Natural killer cell (primary cell): ENCODE measurements at regions not wholly inside any gene's neighbourhood (a gene's known extent, or its start where the extent isn't known, plus 50 kb on each side); places are given as distances from the start of the nearest gene placed in this dataset.

Source experiments
- ATAC-seq, 3 donors: fragments of 150-1000 bp in 2 of 3; fragments of 200-7000 bp in 1 of 3; cut with Tn5 transposase; 1 replicate in 1 of 3; 2 replicates in 2 of 3; pipeline ENCODE4 v1.10.0; 2021; ENCODE audit warnings: mild to moderate bottlenecking in 2 of 3, moderate library complexity in 2 of 3
- DNase-seq, 2 donors: peaks; one replicate each; pipeline versions ENCODE4 v3.0.0 to v3.0.0-alpha.2; 2013 to 2021; ENCODE audit warnings: mixed read lengths in 1 of 2
- H3K27ac ChIP-seq: one replicate; pipeline ENCODE4 v1.5.1; 2013; ENCODE audit warnings: mild to moderate bottlenecking, low read length
- H3K27me3 ChIP-seq: one replicate; pipeline ENCODE4 v1.6.1; 2013; ENCODE audit warnings: low read length; ENCODE audit not compliant: control insufficient read depth, insufficient read depth
- H3K36me3 ChIP-seq: one replicate; pipeline ENCODE4 v1.6.1; 2013; ENCODE audit warnings: low read length; ENCODE audit not compliant: control insufficient read depth, insufficient read depth
- H3K4me1 ChIP-seq: one replicate; pipeline ENCODE4 v1.6.1; 2013; ENCODE audit warnings: low read length; ENCODE audit not compliant: control insufficient read depth, insufficient read depth
- H3K4me3 ChIP-seq: one replicate; pipeline ENCODE4 v1.5.1; 2013; ENCODE audit warnings: low read length
- H3K9me3 ChIP-seq: one replicate; pipeline ENCODE4 v1.6.1; 2013; ENCODE audit warnings: low read length; ENCODE audit not compliant: control insufficient read depth, insufficient read depth
- H3K27ac Mint-ChIP-seq, 2 donors: one replicate each; pipeline ENCODE4 v1.8.0; 2022; ENCODE audit warnings: mild to moderate bottlenecking in 2 of 2, mixed read lengths in 2 of 2, moderate library complexity in 1 of 2
- H3K27me3 Mint-ChIP-seq, 2 donors: one replicate each; pipeline ENCODE4 v1.8.0; 2022; ENCODE audit warnings: low read depth in 2 of 2, mixed read lengths in 2 of 2
- H3K36me3 Mint-ChIP-seq: one replicate; pipeline ENCODE4 v1.8.0; 2022; ENCODE audit warnings: mixed read lengths
- H3K4me1 Mint-ChIP-seq, 2 donors: one replicate each; pipeline ENCODE4 v1.8.0; 2022; ENCODE audit warnings: mixed read lengths in 2 of 2
- H3K4me3 Mint-ChIP-seq: one replicate; pipeline ENCODE4 v1.8.0; 2022; ENCODE audit warnings: mild to moderate bottlenecking, moderate library complexity, mixed read lengths
- H3K9me3 Mint-ChIP-seq, 2 donors: one replicate each; pipeline ENCODE4 v1.8.0; 2022; ENCODE audit warnings: mixed read lengths in 2 of 2
- WGBS: methylation state at CpG from one replicate; pipeline ENCODE4 v1.1.7; 2013; ENCODE audit warnings: missing lambda C conversion rate; ENCODE audit not compliant: insufficient coverage; 5-methylcytosine and 5-hydroxymethylcytosine counted together
- intact Hi-C: fragments of 100-400 bp; cut with micrococcal nuclease; formaldehyde crosslinking; loops from one replicate; pipeline ENCODE4 v1.14.2; 2022
- TF ChIP-seq, protein P1 (sequence below): fragments of 200-600 bp; IDR thresholded peaks from one replicate; pipeline ENCODE4 v1.8.0; 2022; ENCODE audit warnings: antibody characterized with exemption

DNA sequence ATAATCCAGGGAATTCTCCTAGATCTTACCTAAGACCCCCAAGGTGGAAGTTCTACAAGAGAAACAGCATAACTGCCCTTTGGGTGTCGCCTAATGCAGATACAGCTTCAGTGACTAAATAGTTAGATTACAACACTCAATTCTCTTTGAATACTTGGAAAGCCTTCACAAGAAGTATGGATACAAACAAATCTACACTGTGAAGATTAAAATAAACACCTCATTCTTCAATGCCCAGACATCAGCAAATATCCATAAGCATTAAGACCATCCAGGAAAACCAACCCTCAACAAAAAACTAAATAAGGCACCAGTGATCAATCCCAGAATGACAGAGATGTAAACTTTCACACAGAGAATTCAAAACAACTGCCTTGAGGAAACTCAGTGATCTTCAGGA, 963.2 kb downstream of the PLOD2 start:
- no peaks in the 10 kb centered on the region for H3K36me3 ChIP-seq
- H3K4me1 ChIP-seq: no peaks in the 10 kb centered on the region
- DNase-seq (no peak), ATAC-seq (no peak)
- intact Hi-C loops: no loop called here
- peaks cover 6% of the 10 kb centered on the region for H3K9me3 ChIP-seq
- H3K27me3 ChIP-seq: no peaks in the 10 kb centered on the region
- Mint-ChIP-seq H3K4me1 (no peaks in the 10 kb centered on the region), H3K27me3 (no peaks in the 10 kb centered on the region), H3K36me3 (peaks cover 15% of the 10 kb centered on the region), H3K4me3 (no peak overlapping the region), H3K9me3 (peaks cover 15 to 17% of the 10 kb centered on the region in 2 donors), H3K27ac (no peak overlapping the region)
- no peak overlapping the region for H3K4me3 ChIP-seq
- WGBS: 86% methylated on average over 1 of the region's 1 CpG
- TF ChIP-seq, protein P1, sequence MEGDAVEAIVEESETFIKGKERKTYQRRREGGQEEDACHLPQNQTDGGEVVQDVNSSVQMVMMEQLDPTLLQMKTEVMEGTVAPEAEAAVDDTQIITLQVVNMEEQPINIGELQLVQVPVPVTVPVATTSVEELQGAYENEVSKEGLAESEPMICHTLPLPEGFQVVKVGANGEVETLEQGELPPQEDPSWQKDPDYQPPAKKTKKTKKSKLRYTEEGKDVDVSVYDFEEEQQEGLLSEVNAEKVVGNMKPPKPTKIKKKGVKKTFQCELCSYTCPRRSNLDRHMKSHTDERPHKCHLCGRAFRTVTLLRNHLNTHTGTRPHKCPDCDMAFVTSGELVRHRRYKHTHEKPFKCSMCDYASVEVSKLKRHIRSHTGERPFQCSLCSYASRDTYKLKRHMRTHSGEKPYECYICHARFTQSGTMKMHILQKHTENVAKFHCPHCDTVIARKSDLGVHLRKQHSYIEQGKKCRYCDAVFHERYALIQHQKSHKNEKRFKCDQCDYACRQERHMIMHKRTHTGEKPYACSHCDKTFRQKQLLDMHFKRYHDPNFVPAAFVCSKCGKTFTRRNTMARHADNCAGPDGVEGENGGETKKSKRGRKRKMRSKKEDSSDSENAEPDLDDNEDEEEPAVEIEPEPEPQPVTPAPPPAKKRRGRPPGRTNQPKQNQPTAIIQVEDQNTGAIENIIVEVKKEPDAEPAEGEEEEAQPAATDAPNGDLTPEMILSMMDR: no peak
- H3K27ac ChIP-seq: no peak overlapping the region

DNA sequence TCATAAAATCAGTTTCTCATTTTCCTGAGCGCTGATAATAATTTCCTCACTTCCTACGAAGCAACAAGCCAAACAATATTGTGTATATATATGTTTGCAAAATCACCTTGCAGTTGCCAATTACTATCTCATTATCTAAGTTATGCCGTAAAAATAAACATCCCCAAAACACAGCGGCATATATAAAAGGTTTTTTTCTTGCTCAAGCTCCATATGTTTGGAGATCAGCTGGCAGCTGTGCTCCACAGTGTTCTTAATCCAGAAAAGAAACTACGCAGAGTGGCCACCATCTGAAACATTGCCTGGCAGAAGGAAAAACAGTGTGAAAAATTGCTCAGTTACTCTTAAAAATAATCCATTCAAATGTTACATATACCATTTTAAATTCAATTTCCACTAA, 951.4 kb downstream of the PLOD2 start:
- H3K9me3 ChIP-seq: no peaks in the 10 kb centered on the region
- H3K27me3 ChIP-seq: no peaks in the 10 kb centered on the region
- no peak overlapping the region for H3K4me3 Mint-ChIP-seq
- no peaks in the 10 kb centered on the region for H3K36me3 ChIP-seq
- intact Hi-C loops: no loop called here
- H3K4me1 Mint-ChIP-seq: no peaks in the 10 kb centered on the region
- DNase-seq (no peak), ATAC-seq (no peak)
- H3K4me1 ChIP-seq: no peaks in the 10 kb centered on the region
- H3K27me3 Mint-ChIP-seq: no peaks in the 10 kb centered on the region
- H3K9me3 Mint-ChIP-seq: peaks cover 6 to 8% of the 10 kb centered on the region in 2 donors
- H3K4me3 ChIP-seq: no peak overlapping the region
- WGBS: 88% methylated on average over 2 of the region's 5 CpGs
- no peak overlapping the region for H3K27ac Mint-ChIP-seq
- no peak overlapping the region for H3K27ac ChIP-seq
- TF ChIP-seq, protein P1: no peak
- no peaks in the 10 kb centered on the region for H3K36me3 Mint-ChIP-seq

DNA sequence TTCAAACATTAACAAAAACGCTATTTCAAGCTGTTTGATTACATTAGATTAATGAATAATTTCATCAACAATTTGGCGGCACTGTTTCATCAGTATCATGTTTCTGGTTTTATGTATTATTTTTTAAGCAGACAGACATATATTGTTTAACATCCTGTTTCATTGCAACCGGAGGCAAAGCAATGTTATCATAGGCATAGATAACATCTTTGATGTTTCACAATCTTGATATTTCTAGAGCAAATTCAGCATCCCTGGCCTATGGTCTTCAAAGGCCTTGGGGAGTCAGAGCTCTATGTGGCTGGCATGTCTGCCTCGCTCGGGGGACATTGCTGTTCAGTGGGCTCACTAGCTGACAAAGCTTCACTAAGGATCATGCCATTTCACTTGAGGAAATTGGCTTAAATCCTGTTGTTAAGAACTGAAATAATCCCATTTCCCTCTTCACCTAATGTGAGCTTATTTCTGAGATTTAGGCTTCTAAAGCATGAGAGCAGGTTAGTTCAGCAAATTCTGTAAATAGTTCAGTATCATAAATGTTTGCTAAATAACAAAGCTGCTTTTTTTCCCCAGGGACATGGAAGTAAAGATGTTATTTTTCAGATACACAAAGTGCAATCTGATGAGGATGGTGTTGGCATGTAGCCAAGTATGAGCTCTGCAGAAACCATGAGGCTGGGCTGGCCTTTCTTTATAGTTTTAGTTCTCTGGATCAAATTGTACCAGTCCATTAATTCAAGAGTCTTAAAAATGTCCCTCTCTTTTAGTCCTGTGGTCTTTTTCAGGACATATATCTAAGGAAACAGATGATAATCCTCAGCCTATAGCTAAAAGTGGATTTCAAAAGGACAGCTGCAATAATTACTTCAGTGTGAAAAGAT, 941.4 kb downstream of the PLOD2 start:
- WGBS: 86% methylated on average over 3 of the region's 5 CpGs
- TF ChIP-seq, protein P1: no peak
- Histone ChIP-seq H3K4me3 (no peak overlapping the region), H3K4me1 (no peaks in the 10 kb centered on the region), H3K27me3 (no peaks in the 10 kb centered on the region), H3K27ac (no peak overlapping the region), H3K9me3 (no peaks in the 10 kb centered on the region), H3K36me3 (no peaks in the 10 kb centered on the region)
- Mint-ChIP-seq H3K36me3 (peaks cover 6% of the 10 kb centered on the region), H3K27ac (no peak overlapping the region), H3K27me3 (no peaks in the 10 kb centered on the region), H3K4me1 (no peaks in the 10 kb centered on the region), H3K9me3 (peaks cover 13 to 17% of the 10 kb centered on the region in 2 donors), H3K4me3 (no peak overlapping the region)
- ATAC-seq: no peak
- intact Hi-C loops: no loop called here
- no peak for DNase-seq

DNA sequence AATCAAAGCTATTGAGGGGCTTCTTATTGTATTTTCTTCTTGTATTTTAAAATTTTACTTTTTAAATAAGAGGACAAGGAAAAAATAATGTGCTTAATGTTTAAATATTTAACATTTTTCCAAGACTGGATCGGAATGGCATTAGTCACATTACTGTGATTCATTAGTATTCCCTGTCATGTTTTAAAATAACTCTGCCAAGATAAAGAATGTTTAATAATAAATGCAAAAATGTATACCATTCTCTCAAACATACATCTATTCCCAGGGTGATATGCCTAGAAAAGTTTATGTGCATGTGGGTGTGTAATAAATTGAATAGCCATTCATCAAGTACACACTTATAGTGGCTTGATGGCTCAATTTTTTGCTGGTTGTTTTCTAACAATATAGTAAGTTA, 936.1 kb downstream of the PLOD2 start:
- H3K27me3 ChIP-seq: no peaks in the 10 kb centered on the region
- Mint-ChIP-seq H3K27me3 (no peaks in the 10 kb centered on the region), H3K4me3 (no peak overlapping the region), H3K36me3 (no peaks in the 10 kb centered on the region), H3K9me3 (peaks cover 8 to 12% of the 10 kb centered on the region in 2 donors), H3K4me1 (no peaks in the 10 kb centered on the region), H3K27ac (no peak overlapping the region)
- WGBS: no CpG with 5 or more reads among the region's 1 CpG
- H3K27ac ChIP-seq: no peak overlapping the region
- no peak overlapping the region for H3K4me3 ChIP-seq
- no peaks in the 10 kb centered on the region for H3K36me3 ChIP-seq
- no peaks in the 10 kb centered on the region for H3K9me3 ChIP-seq
- ATAC-seq: no peak
- no peaks in the 10 kb centered on the region for H3K4me1 ChIP-seq
- no peak for DNase-seq
- intact Hi-C loops: no loop called here
- TF ChIP-seq, protein P1: no peak
